ENCODE measurements at regions not wholly inside any gene's neighbourhood (a gene's known extent, or its start where the extent isn't known, plus 50 kb on each side); places are given as distances from the start of the nearest gene placed in this dataset.

DNA sequence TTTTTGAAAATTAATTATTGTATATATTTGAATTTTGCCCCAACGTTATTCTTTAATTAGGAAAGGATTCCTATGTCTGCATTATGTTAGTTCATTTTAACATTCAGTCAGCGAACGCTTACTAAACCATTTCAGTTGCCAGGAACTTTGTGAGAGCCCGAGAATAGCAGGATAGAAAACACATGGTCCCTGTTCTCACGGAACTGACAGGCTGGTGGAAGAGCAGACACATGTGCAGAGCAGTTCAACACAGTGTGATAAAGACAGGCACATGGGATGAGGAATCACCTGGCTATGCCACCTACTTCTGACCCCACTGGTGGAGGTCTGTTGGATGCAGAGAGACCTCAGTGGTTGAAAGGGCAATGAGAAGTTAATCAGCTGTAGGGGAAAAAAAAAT is 367.2 kb downstream of the EPM2A start:
- no peak for DNase-seq

DNA sequence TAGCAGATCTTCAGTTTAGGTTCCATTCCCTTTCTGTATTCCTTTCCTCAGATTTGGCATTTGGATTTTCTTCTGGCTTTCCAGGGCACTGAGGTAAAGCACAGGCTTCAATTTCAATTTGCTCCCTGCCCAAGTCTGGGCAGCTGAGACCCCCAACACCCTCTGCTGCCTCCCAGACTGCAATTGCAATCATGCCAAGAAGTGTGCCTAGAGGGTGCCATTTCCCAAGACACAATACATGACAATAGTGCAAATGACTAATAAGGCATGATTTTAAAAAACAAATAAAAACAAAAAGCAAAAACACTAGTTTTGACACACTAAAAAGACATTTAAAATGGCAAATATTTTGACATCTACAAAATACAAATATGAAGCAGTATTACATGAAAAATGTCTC is 364.8 kb downstream of the EPM2A start:
- no peak for DNase-seq

DNA sequence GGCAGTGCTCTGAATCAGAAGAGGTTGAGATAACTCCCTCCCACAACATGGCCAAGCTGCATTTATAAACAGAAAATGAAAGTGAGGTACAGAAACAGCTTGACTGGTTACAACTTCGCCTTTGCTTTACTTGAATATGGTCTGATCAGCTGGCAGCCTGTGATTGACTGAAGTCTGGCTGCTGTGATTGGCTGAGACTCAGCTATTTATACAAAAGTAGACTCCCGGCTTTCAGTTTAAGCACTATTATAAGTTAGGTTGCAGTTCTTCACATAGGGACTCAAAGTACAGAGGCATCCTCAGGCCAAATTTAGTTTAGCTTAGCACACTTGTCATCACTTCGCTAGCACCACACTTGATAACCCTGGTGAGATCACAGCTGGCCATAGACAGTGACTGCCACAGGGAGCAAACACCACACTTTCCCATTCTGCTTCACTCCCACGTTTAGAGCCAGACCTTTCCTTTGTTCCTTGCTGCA is 362.6 kb downstream of the EPM2A start:
- DNase-seq = no peak

DNA sequence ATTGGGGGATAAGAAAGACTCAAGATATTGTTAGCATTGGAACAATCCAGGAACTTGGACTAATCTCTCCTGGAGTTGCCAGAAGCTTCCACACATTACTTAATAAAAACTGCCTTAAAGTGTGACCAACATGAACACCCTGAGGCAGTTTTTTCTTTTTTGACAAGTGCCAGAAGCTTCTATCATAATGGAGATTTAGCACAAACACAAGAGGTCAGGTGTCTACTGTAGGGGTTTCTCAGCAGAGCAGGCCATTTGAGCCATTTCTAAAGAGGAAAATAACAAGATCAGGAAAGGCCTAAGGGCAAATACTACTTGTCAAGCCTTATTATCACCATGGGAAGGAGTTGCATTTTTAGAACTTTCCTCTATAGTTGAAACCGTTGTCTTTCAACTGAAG is 361.5 kb downstream of the EPM2A start:
- no peak for DNase-seq

DNA sequence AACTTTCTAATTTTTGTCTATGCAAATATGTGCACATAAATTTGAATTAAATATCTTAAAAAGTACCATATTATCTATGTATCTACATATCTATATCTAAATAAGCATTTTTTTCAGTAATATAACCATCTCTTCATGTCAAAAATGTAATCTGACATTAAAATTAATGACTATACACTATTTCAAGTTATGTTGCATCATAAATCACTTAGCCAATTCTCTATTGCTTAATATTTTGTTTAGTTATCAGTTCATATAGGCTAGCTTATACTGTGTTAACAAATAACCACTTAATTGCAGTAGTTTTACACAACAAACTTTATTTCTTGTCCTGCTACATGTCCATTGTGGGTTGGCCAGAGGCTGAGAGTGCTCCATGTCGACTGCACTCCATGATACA is 360.8 kb downstream of the EPM2A start:
- no peak for DNase-seq

DNA sequence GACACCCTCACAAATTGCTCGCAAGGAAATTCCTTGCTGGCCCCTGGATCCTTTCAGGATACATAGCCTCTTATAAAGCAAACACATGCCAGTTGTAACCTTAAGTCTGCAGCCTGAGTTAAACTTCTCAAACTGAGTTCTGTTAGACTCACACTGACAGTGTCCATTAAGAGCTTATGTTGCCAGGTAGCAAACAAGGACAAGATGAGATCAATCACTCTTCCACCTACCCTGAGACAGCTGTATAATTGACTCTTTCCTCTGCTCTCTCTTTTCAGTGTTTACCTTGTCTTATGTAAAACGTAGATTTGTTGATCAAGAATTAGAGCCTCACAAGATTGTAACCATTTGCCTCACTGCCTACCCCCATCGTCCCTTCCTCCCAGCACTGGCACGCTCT is 359.8 kb downstream of the EPM2A start:
- no peak for DNase-seq

DNA sequence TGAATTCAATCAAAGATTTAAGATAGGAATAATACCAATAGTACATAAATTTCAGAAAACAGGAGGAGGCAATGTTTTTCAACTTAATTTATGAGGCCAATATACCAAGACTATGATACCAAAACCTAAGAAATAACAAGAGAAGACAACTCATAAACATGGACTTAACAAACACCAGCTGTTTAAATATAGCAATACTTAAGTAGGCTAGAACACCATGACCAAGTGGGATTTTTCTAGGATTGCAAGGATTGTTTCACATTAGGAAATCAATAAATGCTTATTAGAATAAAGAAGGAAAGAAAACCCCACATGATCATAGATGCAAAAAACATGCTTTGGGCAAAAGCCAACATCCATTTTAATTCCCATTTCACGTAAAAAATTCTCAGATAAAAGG is 355.1 kb downstream of the EPM2A start:
- DNase-seq = no peak

DNA sequence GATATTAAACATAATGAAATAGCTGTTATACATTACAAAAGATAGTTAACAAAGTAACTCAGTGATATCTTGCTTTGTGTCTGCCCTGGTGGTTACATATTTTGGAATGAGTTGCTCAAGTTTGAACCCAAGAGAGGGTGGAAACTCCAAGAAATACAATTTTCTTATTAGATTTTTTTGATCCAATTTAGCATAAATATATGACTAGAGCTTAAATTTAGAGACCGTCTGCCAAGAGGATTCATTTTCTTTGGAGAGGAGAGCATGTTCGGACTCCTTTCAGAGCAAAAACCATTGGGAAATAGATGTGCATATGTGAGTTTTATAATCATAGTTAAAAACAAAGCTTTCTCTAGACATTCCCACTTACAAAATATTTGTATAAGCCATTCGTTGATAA is 353.4 kb downstream of the EPM2A start:
- DNase-seq = no peak

DNA sequence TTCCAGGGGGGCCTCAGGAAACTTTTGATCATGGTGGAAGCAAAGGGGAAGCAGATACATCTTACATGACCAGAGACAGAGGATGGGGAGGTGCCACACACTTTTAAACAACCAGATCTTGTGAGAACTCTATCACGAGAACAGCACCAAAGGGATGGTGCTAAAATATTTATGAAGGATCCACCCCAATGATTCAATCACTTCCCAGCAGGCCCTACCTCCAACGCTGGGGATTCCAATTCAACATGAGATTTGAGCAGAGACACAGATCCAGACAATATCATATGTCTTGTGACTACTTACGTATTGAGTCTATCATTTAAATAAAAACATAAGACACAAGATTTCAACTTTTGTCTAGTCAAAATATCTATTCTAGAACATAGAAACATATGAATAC is 351.9 kb downstream of the EPM2A start:
- DNase-seq = no peak

DNA sequence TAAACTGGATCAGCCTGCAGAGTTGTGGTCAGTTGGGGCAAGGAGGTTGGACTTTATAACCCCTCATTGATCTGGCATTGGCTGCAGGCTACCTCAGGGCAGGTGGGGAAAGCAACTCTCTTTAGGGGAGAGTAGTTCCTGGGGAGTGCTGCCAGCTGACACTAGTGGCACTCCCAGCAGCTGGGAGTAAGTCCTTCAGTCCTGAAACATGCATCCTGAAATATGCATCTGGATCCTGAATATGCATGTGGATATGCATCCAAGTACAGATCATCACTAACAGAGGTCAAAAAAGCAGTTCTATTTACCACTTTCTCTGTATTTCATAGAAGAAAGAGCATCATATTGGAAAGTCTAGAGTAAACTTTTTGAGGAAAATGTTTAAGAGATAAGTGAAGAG is 350.8 kb downstream of the EPM2A start:
- DNase-seq = no peak

DNA sequence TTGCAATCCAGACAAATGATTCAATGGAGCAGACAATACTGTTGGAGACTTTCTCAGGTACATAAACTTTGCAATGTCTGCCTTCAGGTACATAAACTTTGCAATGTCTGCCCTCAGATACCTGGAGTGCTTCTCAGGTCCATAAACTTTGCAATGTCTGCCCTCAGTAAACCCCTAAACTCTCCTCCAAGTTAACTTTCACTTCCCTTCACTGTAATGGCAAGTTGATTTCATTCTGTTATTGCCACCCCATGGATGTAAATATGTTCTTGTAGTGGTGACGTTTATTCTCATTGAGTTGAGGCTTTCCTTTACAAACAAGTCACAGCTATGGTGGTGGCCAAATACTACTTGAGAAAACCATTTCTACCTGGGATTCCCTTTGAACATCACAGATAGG is 338.8 kb downstream of the EPM2A start:
- DNase-seq = no peak

DNA sequence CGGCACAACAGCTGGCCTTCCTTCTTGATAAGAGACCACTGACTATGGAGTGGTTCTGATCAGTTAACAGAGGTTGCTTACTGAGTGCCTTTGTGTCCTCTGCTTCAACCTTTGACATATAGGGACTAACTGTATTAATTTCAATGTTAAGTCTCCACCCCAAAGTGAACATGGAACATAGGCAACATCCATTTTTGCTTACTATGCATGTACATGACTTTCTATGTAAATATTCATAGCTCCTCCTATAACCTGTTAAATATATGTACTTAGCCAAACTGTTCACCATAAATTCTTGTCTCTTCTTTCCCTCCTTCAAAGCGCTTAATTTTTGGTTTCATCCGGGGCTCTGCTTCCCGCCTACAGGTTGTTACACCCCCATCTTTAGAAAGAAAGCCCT is 334.8 kb downstream of the EPM2A start:
- DNase-seq = no peak

DNA sequence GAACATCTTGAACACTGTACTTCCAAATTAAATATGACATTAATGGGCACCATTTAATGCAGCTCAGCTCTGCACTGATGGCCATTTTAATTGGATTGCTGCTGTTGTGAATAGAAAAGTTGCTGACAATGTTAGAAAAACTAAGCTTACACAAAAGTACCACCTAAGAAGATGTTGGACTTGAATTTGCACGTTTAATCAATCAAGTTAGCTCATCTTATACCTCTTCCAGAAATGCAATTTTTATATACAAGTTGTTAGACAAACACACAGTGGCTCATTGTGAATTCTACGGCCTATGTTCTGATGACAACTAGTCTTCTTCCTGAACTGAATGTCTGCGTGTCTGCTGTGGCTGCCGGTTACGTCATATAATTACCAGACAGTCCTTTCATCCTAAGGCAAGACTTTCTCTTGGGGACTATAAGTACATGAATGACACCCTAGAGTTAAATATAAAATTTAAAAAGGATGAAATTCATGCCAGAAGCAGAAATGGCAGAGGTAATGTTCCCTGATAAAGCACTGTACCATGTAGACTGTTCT is 330.2 kb downstream of the EPM2A start:
- no peak for DNase-seq

DNA sequence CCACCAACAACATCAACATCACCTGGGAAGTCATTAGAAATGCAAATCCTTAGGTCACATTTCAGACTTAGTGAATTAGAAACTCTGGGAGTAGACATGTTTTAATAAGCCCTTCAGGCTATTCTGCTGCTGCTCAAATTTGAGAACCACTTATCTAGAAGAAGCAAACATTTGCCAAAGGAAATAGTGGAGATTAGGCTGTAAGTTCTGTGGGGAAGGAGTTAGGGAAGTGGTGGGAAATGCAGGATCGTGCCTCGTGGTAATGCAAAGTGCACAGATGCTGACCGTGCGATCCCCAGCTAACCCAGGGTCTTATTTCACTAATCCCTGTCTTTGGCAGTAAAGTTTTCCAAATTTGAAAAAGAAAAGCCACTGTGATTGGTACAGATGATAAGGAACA is 328.5 kb downstream of the EPM2A start:
- no peak for DNase-seq

DNA sequence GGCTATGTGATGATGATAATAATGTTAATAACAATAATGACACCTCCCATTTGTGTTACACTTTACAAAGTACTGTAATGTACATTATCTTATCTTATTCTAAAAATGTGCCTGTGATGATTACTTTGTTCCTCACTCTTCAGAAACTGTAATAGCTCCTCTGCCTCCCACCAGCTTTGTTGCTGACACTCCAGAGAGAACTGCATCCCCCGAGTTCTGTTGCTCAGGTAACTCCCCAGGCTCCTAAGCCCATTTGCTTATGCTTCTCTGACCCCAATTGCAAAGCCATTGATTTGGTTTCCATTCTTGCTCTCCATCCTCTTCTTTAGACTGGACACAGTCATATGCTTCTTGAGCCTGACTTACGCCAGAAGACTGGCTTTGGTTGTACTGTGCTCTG is 319.7 kb downstream of the EPM2A start:
- no peak for DNase-seq

DNA sequence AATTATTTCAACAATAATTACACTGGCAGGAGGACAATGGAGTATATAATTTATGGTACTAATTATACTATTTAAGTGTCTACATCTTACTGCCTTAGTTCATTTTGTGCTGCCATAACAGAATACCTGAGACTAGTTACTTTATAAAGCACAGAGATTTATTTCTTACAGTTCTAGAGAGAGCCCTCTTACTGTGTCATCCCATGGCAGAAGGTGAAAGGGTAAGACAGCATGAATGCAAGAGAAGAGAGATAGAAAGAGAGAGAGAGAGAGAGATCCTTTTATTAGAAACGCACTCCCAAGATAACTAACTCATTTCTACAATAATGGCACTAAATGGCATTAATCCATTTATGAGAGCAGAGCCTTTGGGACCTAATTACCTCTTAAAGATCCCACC is 314.7 kb downstream of the EPM2A start:
- no peak for DNase-seq

DNA sequence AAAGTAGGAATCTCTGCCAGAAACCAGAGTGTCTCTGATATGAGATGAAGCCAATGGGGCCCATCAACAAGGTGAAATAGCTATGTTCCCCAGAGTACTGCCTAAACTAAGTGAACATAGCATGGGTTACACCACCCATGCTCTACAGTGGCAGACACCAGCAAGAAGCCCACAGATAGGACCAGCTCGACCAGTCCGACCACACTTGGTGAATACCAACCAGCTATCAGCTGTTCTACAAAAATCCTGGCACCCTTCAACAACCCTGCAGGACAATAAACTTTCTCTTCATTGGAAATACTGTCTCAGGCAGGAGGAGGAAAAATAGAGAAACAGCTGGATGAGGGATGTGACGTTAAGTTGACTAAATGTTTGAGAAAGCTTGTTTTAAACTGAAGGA is 311.4 kb downstream of the EPM2A start:
- DNase-seq = no peak

DNA sequence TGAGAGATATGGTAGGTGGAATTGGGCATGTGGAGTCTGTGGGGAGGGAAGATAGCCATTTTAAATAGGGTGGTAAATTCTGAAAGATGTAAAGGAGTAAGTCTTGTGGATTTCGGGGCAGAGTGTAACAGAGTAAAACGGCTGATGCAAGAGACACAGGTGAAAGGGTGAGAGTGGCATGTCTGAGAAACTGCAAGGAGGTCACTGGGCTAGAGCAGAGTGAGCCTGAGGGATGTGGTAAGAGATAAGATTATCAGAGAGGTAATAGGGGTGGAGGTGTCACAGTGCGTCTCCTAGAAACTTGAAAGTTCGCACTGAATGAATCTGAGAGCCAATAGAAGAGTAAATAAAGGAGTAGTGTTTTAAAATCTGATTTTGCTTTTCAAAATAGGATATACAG is 308.1 kb downstream of the EPM2A start:
- no peak for DNase-seq

DNA sequence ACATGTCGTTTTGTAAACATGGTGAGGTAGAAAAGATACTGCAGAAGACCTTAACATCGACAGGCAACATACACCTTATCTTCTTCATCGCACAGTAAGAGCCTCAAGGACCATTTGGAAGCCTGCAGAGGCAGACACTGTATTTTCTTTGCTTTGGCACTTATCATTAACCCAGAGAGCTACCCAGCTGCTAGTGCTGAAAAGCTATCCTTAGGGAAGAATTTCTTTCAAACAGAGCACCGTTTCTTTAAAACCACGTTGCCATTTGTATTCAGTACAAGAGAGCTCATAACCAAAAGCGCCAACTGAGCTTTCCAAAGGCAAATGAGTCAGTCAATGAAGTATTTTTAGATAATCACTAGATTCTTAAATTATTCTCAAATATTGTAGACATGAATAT is 306.6 kb downstream of the EPM2A start:
- DNase-seq = no peak

DNA sequence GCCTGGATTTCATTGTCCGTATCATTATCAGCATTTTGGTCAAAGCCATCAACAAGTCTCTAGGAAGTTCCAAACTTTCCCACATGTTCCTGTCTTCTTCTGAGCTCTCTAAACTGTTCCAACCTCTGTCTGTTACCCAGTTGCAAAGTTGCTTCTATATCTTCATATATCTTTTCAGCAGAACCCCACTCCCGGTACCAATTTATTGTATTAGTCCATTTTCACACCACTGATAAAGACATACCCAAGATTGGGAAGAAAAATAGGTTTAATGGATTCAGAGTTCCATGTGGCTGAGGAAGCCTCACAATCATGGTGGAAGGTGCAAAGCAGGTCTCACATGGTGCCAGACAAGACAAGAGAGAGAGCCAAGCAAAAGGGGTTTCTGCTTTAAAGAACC is 293.2 kb downstream of the EPM2A start:
- no peak for DNase-seq

DNA sequence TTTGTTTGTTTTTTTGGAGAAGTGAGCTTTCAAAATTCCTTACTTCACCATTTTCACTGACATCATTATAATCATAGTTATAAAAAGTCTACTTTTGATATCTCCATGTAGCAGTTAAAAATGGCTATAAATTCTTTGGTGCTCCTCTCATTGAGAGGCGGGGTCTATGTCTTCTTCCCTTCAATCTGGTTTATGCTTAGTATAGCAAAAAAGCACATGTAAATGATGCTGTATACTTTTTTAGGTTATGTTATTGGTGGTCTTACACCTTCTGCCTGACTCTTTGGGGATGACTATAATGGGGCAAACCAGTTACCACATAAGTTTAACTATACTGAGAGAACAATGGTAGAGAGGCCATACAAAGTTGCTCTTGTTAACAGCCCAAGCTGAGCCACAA is 289.6 kb downstream of the EPM2A start:
- no peak for DNase-seq

DNA sequence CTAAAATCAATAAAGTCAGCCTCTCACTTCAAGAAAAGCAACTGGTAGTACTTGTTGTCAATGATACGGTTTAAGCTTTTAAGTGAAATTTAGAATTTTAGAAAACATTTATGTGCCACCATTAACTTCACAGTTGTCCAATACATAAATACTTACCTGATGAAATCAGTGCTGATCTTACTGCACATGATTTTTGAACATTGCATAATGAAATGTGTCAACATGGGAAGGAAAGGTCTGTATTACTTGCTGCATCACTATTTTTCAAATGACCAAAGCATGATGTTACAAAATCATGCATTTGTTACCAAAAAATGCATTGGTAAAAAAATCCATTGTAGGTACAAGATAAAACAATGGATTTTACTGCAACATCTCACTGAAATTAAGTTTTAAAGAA is 284.3 kb downstream of the EPM2A start:
- DNase-seq = no peak

DNA sequence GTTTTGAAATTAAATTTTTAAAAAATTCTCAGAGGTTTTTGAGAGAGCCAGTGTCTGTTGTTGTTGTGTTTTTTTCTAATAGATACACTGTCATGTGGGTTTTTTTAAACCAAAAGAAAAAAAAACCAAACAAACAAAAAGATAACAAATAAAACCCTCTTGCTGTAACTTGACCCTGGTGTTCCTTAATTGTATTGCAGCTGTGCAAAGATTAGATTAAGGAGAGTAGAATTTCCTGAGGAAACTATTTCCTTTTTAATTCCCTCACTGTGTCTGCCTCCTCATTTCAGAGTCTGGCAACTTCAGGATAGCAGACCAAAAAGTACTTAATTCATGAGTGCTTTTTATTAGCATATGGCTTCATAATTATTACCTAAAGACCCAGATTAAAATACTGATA is 281.9 kb downstream of the EPM2A start:
- no peak for DNase-seq

DNA sequence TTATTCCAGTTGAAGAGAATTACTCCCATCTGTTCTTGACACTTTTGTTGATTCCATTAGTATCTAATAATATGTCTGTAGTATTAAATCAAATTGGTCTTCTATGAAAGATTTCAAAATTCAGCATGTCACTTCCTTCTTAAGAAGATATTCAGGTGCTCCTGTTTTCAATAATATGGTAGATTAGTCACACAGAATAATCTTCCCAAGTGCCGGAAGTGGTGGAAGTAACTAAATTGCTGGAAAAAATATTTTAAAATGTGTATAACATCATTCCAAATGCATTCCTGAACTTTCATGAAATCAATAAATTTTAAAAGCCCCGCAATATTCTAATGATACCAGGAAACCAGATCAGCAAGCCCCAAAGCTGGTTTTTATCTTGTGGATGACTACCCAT is 281.3 kb downstream of the EPM2A start:
- no peak for DNase-seq

DNA sequence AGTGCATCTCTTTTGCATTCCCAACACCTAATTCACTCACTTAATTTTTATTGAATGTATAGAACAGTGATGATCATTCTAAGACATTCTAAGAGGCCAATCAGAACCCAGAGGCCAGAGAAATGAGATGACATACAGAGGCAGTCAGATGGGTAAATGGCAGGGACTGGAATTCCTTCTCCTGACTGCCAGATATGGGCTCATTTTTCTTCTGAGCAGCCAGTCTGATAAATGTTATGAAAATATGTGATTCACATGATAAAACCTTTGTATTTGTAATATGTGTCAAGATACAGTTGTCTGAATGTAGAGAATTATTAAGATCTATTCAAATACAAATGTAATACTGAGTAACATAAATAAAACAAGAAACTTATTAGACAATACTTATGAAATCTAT is 277.8 kb downstream of the EPM2A start:
- no peak for DNase-seq

DNA sequence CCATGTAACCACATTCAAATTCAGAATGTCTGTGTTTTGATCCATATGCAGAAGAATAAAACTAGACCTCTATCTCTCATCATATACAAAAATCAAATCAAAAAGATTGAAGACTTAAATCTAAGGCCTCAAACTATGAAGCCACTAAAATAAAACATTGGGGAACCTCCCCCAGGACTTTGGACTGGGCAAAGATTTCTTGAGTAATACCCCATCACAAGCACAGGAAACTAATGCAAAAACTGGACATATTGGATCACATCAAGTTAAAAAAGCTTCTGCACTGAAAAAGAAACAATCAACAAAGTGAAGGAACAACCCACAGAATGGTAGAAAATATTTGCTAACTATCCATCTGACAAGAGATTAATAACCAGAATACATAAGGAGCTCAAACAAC is 266.8 kb downstream of the EPM2A start:
- DNase-seq = no peak

All from activated gamma-delta T cell treated with Interleukin-2 at 50 U/mL for 16 hours (primary cell).